GM21786 (cell line): ENCODE measurements at regions not wholly inside any gene's neighbourhood (a gene's known extent, or its start where the extent isn't known, plus 50 kb on each side); places are given as distances from the start of the nearest gene placed in this dataset.
"Not testable (repeated sequence)": the region's sequence is repeated elsewhere in the genome, so short reads cannot be mapped to it uniquely, and the experiment has no call there.

Experiments
- ATAC-seq: cut with Tn5 transposase; IDR thresholded peaks from one replicate; pipeline ENCODE4 v1.9.1; 2021; ENCODE audit not compliant: unreplicated experiment

DNA sequence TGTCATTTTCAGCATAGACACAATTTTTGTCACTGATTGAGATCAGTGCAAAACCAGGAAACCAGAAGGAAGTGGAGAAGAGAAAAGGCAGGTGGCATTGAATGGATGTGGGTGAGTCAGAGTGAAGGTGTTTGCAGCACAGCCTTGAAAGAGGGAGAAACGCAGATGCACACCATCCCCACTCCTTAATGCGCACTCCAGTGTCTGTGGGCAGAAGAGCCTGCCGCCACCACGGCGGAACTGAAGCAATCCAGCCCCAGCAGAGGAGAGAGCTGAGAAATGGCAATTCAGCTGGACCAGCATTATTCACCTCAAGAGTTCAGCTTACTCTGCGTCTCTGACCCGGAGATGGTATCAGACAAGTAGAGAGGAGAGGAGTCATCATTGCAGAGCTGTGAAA, 393.1 kb upstream of the FRG1 start:
- ATAC-seq: no peak

GRCh38 chr4:189548484-189549125, 392.1 kb upstream of the FRG1 start:
- no peak for ATAC-seq

DNA sequence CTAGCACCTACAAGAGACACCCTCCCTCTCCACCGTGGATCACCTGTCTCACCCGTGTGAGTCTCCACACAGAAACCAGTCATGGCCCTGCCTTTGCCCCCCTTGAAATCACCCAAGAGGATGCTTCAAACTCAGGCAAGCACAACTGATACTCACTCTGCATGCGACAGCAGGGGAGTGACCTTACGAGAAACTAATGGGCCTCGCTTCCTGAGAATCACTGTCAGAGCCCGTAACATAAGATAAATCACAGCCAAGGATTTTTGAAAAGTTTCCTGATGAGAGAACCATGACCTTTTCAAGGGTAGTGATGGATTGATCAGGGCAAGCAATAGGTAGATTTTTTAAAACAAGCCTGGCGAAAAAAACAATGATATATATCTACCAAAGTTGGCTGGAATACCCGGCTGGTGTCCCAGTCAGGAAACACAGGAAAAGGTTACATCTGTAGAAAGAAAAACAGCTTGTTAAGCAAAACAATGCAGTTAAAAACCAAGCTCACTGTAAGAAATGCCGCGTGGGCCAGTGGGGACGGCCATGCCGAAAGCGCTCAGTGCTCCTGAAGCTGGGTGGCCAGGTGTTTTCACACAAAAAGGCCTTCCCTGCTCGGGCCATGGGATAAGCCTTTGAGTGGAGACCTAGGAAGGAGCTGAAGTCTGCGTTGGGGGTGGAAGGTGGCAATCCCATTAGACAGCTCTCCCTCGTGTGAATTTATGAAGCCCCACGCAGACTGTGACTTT, 388.6 kb upstream of the FRG1 start:
- not testable (repeated sequence) for ATAC-seq

- ATAC-seq: not testable (repeated sequence)
These were observed 380.1 kb upstream of the FRG1 start for GRCh38 chr4:189560605-189561004.

GRCh38 chr4:189563751-189564150, 376.9 kb upstream of the FRG1 start:
- not testable (repeated sequence) for ATAC-seq

- ATAC-seq: not testable (repeated sequence)
These were observed 374.4 kb upstream of the FRG1 start for GRCh38 chr4:189566271-189566670.

- not testable (repeated sequence) for ATAC-seq
These were observed 373.8 kb upstream of the FRG1 start for GRCh38 chr4:189566900-189567299.

DNA sequence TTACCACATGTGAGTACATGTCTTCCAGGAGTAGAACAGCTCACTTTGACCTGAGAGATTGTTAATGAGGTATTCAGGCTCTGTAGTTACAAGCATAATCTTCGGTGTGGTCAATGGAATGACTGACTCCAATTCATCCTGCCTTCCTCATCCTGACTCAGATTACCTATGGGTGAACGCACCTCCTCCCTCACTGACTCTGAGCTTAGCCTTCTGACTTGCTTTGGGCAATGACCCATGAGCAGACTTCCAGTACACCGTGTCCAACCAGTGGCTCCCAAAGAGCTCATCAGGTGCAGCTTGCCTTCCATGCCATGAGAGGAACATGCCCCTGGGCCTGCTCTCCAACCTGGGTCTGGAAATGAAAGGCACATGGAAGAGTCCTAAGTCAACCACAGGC, 361.0 kb upstream of the FRG1 start:
- not testable (repeated sequence) for ATAC-seq

- ATAC-seq: not testable (repeated sequence)
These were observed 353.6 kb upstream of the FRG1 start for GRCh38 chr4:189586908-189587632.

DNA sequence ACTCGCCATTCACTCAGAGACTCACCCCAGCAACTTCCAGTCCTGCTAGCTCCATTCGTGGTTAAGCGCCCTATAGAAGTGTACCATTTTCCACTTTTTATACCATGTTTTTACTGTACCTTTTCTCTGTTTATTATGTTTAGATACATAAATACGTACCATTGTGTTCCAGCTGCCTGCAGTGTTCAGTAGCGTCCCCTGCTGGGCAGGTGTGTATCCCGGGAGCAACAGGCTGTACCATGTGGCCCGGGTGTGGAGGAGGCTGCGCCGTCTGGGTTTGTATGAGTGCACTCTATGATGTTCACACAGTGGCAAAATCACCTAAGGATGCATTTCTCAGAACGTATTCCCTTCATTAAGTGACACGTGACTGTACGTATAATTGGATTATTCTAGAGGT, 351.5 kb upstream of the FRG1 start:
- not testable (repeated sequence) for ATAC-seq

DNA sequence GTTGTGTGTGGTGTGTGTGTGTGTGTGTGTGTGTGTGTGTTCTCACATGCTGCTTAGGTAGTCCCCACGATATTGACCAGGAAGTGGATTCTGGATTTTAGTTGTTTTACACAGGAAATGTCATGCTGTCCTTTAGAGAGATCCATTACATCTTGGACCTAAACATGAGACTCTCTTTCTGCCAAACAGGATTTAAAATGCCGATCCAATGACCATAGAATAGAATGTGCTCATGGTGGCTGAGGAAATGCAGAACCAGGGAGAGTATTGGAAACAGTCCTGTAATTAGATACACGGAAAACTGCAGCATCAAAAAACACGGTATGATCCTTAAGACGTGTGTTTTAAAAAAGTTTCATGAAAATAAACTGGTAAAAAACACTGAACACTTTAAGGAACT, 347.8 kb upstream of the FRG1 start:
- ATAC-seq: no peak

DNA sequence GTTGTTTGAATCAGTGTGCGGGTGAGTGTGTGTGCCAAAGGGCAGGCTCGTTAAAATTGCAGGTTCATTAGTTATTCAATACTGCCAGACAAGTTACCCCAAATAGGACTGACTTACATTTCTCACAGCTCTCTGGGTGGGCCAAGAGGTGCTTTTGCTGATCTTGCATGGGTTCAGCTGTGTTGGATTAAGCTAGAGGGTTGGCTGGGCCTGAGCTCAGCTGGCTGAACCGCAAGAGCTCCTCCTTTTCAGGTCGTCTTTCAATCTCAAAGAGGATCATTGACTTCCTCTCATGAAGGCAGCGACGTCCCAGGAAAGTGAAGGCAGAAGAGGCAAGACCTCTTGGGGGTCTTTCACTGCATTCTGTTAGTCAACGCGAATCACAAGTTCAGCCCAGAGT, 343.3 kb upstream of the FRG1 start:
- ATAC-seq: no peak

GRCh38 chr4:189600264-189600663, 340.4 kb upstream of the FRG1 start:
- ATAC-seq: no peak

GRCh38 chr4:189600718-189601435, 339.8 kb upstream of the FRG1 start:
- ATAC-seq: no peak

- not testable (repeated sequence) for ATAC-seq
These were observed 337.8 kb upstream of the FRG1 start for GRCh38 chr4:189602827-189603226.

GRCh38 chr4:189610571-189610970, 330.1 kb upstream of the FRG1 start:
- not testable (repeated sequence) for ATAC-seq

DNA sequence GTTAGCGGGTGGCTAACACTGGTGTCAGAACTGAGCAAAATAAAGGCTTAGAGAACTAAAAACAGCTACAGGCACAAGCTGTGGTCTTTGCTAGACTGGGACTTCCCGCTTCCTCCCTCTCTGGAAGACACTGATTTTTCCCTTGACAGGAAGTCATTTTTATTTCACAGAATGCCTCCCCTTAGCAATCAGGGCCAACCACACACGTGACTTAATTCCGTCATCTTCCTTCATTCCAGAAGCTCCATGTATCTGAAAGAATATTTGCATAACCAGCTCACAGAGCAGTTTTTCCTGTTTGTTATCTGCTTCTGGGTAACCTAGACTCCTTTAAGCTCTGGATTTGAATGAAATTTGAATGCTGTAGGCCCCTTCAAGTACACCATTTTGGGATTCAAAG, 327.5 kb upstream of the FRG1 start:
- ATAC-seq: no peak

DNA sequence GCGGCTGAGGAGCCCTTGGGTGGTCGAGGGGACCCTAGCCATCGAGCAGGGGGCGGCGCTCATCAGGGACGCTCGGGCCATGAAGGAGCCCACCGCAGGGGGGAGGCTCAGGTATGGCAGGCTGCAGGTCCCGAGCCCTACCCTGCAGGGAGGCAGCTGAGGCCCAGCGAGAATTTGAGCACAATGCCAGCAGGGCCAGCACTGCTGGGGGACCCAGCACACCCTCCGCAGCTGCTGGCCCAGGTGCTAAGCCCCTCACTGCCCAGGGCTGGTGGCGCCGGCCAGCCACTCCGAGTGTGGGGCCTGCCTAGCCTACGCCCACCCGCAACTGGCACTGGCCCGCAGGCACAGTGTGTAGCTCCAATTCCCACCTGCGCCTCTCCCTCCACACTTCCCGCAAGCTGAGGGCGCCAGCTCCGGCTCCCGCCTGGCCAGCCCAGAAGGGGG, 325.4 kb upstream of the FRG1 start:
- no peak for ATAC-seq

- ATAC-seq: not testable (repeated sequence)
These were observed 322.9 kb upstream of the FRG1 start for GRCh38 chr4:189617741-189618140.

- not testable (repeated sequence) for ATAC-seq
These were observed 321.0 kb upstream of the FRG1 start for GRCh38 chr4:189619441-189620250.
